HEK293T (cell line): ENCODE measurements at regions not wholly inside any gene's neighbourhood (a gene's known extent, or its start where the extent isn't known, plus 50 kb on each side); places are given as distances from the start of the nearest gene placed in this dataset.

Experiments used
- BHLHE40 ChIP-seq: fragments of 450-650 bp; IDR thresholded peaks from 2 replicates; pipeline ENCODE4 v1.6.1; 2016; ENCODE audit warnings: mild to moderate bottlenecking, moderate library complexity, borderline replicate concordance
- ELF4 ChIP-seq: fragments of 450-650 bp; IDR thresholded peaks from 2 replicates; pipeline ENCODE4 v1.6.1; 2017; ENCODE audit warnings: antibody characterized with exemption
- FOXK2 ChIP-seq: fragments of 450-650 bp; IDR thresholded peaks from 2 replicates; pipeline ENCODE4 v1.6.1; 2016; ENCODE audit warnings: mild to moderate bottlenecking
- FOXM1 ChIP-seq: fragments of 450-650 bp; IDR thresholded peaks from 2 replicates; pipeline ENCODE4 v1.6.1; 2017; ENCODE audit warnings: mild to moderate bottlenecking, borderline replicate concordance
- HDGF ChIP-seq: fragments of 450-650 bp; IDR thresholded peaks from 2 replicates; pipeline ENCODE4 v1.6.1; 2017; ENCODE audit warnings: antibody characterized with exemption, borderline replicate concordance
- LEF1 ChIP-seq: fragments of 450-650 bp; IDR thresholded peaks from 2 replicates; pipeline ENCODE4 v1.6.1; 2017; ENCODE audit warnings: mild to moderate bottlenecking, borderline replicate concordance
- PKNOX1 ChIP-seq: fragments of 450-650 bp; IDR thresholded peaks from 2 replicates; pipeline ENCODE4 v1.6.1; 2016
- SP1 ChIP-seq: fragments of 450-650 bp; IDR thresholded peaks from 2 replicates; pipeline ENCODE4 v1.6.1; 2017

DNA sequence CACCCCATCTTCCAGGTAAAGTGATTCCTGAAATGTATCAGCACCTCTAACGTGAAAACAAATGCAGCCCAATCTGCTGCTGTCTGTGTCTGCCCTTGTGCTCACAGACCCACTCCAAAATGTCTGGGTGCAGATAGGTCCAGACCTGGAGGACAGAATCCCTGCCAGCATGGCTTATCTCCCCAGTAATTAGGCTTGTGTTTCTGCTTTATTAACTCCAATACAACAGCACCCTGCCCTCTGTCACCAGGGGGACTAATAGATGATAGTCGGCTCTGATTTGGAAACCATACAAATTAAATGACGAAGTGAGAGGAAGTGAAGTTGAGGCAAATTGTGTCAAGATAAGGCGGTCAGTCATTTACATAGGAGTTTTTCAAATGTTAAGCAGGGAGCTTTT lies 608.3 kb upstream of the SALL1 start:
- TF ChIP-seq PKNOX1 (no peak), BHLHE40 (no peak), LEF1 (no peak), SP1 (no peak), ELF4 (no peak), HDGF (no peak), FOXK2 (no peak), FOXM1 (no peak)
